T-helper 17 cell (primary cell): ENCODE measurements at regions not wholly inside any gene's neighbourhood (a gene's known extent, or its start where the extent isn't known, plus 50 kb on each side); places are given as distances from the start of the nearest gene placed in this dataset.

ENCODE experiments used
- ATAC-seq: fragments of 150-1000 bp; cut with Tn5 transposase; 2 replicates; pipeline ENCODE4 v1.10.0; 2021; ENCODE audit warnings: mild to moderate bottlenecking, moderate library complexity
- DNase-seq, 3 donors: peaks; one replicate each; pipeline versions ENCODE4 v3.0.0 to v3.0.0-alpha.2; 2020 to 2021
- H3K9me3 ChIP-seq: one replicate; pipeline ENCODE4 v1.7.0; 2013; ENCODE audit warnings: low read length, mild to moderate bottlenecking; ENCODE audit not compliant: control insufficient read depth, poor library complexity, severe bottlenecking
- H3K27ac Mint-ChIP-seq: one replicate; pipeline ENCODE4 v1.8.0; 2022; ENCODE audit warnings: mild to moderate bottlenecking, moderate library complexity, mixed read lengths
- H3K27me3 Mint-ChIP-seq: one replicate; pipeline ENCODE4 v1.8.0; 2022; ENCODE audit warnings: mixed read lengths
- H3K36me3 Mint-ChIP-seq: one replicate; pipeline ENCODE4 v1.8.0; 2022; ENCODE audit warnings: low read depth, mixed read lengths
- H3K4me1 Mint-ChIP-seq: one replicate; pipeline ENCODE4 v1.8.0; 2022; ENCODE audit warnings: mild to moderate bottlenecking, mixed read lengths
- H3K4me3 Mint-ChIP-seq: one replicate; pipeline ENCODE4 v1.8.0; 2022; ENCODE audit warnings: mild to moderate bottlenecking, moderate library complexity, mixed read lengths

GRCh38 chr5:1686016-1686802 is 113.4 kb downstream of the MRPL36 start:
- ATAC-seq (no peak), DNase-seq (no peak)
- Mint-ChIP-seq H3K4me1 (no peaks in the 10 kb centered on the region), H3K27me3 (peaks cover 37% of the 10 kb centered on the region), H3K27ac (no peak overlapping the region), H3K4me3 (no peak overlapping the region), H3K36me3 (no peaks in the 10 kb centered on the region)
- peaks cover 4% of the 10 kb centered on the region for H3K9me3 ChIP-seq

GRCh38 chr5:1685066-1685465 is 114.6 kb downstream of the MRPL36 start:
- peaks cover 4% of the 10 kb centered on the region for H3K9me3 ChIP-seq
- Mint-ChIP-seq H3K27me3 (peaks cover 42% of the 10 kb centered on the region), H3K36me3 (no peaks in the 10 kb centered on the region), H3K4me1 (no peaks in the 10 kb centered on the region), H3K4me3 (no peak overlapping the region), H3K27ac (no peak overlapping the region)
- no peak for DNase-seq
- no peak for ATAC-seq

DNA sequence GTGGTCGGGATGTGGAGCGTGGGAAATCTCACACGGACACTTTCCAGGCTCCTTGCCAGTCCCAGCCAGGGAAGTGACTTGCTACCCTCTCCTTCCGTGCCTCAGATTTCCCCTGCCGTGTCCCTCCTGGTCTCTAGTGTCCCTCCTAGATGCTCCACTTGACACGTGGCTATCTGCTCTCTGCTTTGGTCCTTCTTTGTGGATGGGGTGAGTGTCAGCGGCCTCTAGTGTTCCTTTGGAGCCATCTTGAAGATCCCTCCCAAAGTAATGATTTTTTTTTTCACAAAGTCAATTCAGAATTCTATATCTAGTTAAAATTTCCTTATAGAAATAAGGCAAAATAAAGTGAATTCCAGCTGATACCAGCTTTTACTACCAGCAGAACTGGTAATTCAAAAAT is 117.7 kb downstream of the MRPL36 start:
- H3K27ac Mint-ChIP-seq = no peak overlapping the region
- no peaks in the 10 kb centered on the region for H3K9me3 ChIP-seq
- no peaks in the 10 kb centered on the region for H3K4me1 Mint-ChIP-seq
- H3K27me3 Mint-ChIP-seq = peaks cover 50% of the 10 kb centered on the region
- H3K4me3 Mint-ChIP-seq = no peak overlapping the region
- H3K36me3 Mint-ChIP-seq = no peaks in the 10 kb centered on the region
- ATAC-seq (no peak), DNase-seq (no peak)

GRCh38 chr5:1673042-1673677 is 126.5 kb downstream of the MRPL36 start:
- H3K27ac Mint-ChIP-seq = no peak overlapping the region
- no peak overlapping the region for H3K4me3 Mint-ChIP-seq
- H3K27me3 Mint-ChIP-seq = peaks cover 69% of the 10 kb centered on the region
- ATAC-seq (no peak), DNase-seq (no peak)
- peaks cover 4% of the 10 kb centered on the region for H3K36me3 Mint-ChIP-seq
- peaks cover 2% of the 10 kb centered on the region for H3K4me1 Mint-ChIP-seq
- no peaks in the 10 kb centered on the region for H3K9me3 ChIP-seq

- Mint-ChIP-seq H3K27me3 (peaks cover 69% of the 10 kb centered on the region), H3K4me1 (peaks cover 2% of the 10 kb centered on the region), H3K4me3 (no peak overlapping the region), H3K27ac (no peak overlapping the region), H3K36me3 (peaks cover 4% of the 10 kb centered on the region)
- H3K9me3 ChIP-seq = no peaks in the 10 kb centered on the region
- no peak for ATAC-seq
- DNase-seq = no peak
Measured at GRCh38 chr5:1672396-1672795, 127.2 kb downstream of the MRPL36 start.

- peaks cover 69% of the 10 kb centered on the region for H3K27me3 Mint-ChIP-seq
- no peak overlapping the region for H3K4me3 Mint-ChIP-seq
- H3K4me1 Mint-ChIP-seq = peaks cover 5% of the 10 kb centered on the region
- no peak overlapping the region for H3K27ac Mint-ChIP-seq
- no peak for DNase-seq
- no peak for ATAC-seq
- H3K9me3 ChIP-seq = no peaks in the 10 kb centered on the region
- peaks cover 4% of the 10 kb centered on the region for H3K36me3 Mint-ChIP-seq
Measured at GRCh38 chr5:1671351-1671750, 128.3 kb downstream of the MRPL36 start.

DNA sequence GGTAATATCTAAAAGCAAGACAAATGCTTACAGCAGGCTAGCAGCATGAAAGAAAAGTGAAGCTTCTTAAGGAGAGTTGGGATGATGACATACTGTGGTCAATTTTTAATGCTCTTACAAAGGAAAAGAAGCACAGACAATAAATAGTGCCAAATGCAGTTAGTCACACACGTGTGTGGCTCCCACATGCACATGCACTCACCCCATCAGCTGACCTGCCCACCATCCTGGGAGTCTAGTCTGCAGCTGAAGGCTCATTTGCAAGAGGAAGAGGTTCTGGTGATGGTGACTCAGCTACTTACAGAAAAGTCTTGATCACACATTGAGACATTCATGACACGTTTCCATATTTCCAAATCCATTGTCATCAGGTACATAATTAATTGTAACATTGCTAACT is 129.3 kb downstream of the MRPL36 start:
- ATAC-seq = no peak
- no peaks in the 10 kb centered on the region for H3K9me3 ChIP-seq
- H3K27ac Mint-ChIP-seq = no peak overlapping the region
- H3K36me3 Mint-ChIP-seq = peaks cover 12% of the 10 kb centered on the region
- no peak for DNase-seq
- H3K4me3 Mint-ChIP-seq = no peak overlapping the region
- peaks cover 13% of the 10 kb centered on the region for H3K4me1 Mint-ChIP-seq
- peaks cover 76% of the 10 kb centered on the region for H3K27me3 Mint-ChIP-seq

GRCh38 chr5:1669276-1670155 is 130.1 kb downstream of the MRPL36 start:
- peaks cover 16% of the 10 kb centered on the region for H3K4me1 Mint-ChIP-seq
- H3K9me3 ChIP-seq = no peaks in the 10 kb centered on the region
- ATAC-seq (no peak), DNase-seq (no peak)
- peaks cover 76% of the 10 kb centered on the region for H3K27me3 Mint-ChIP-seq
- H3K27ac Mint-ChIP-seq = no peak overlapping the region
- H3K36me3 Mint-ChIP-seq = peaks cover 14% of the 10 kb centered on the region
- H3K4me3 Mint-ChIP-seq = no peak overlapping the region

GRCh38 chr5:1668141-1668721 is 131.4 kb downstream of the MRPL36 start:
- peak; percentile 16 for ATAC-seq
- no peak overlapping the region for H3K27ac Mint-ChIP-seq
- no peaks in the 10 kb centered on the region for H3K9me3 ChIP-seq
- H3K36me3 Mint-ChIP-seq = peaks cover 13% of the 10 kb centered on the region
- H3K27me3 Mint-ChIP-seq = peaks cover 73% of the 10 kb centered on the region
- no peak for DNase-seq
- peak overlapping the region; percentile 49 for H3K4me3 Mint-ChIP-seq
- H3K4me1 Mint-ChIP-seq = peaks cover 16% of the 10 kb centered on the region

GRCh38 chr5:1667648-1668140 is 131.9 kb downstream of the MRPL36 start:
- H3K36me3 Mint-ChIP-seq = peaks cover 17% of the 10 kb centered on the region
- no peaks in the 10 kb centered on the region for H3K9me3 ChIP-seq
- H3K4me1 Mint-ChIP-seq = peaks cover 19% of the 10 kb centered on the region
- H3K27me3 Mint-ChIP-seq = peaks cover 73% of the 10 kb centered on the region
- H3K27ac Mint-ChIP-seq = no peak overlapping the region
- peak overlapping the region; percentile 49 for H3K4me3 Mint-ChIP-seq
- ATAC-seq (no peak), DNase-seq (no peak)

- Mint-ChIP-seq H3K36me3 (peaks cover 19% of the 10 kb centered on the region), H3K4me1 (peaks cover 21% of the 10 kb centered on the region), H3K27me3 (peaks cover 73% of the 10 kb centered on the region), H3K4me3 (peak overlapping the region; percentile 76), H3K27ac (no peak overlapping the region)
- ATAC-seq (peak; percentile 69), DNase-seq (peak in 1 of 3 donors; percentile 46)
- no peaks in the 10 kb centered on the region for H3K9me3 ChIP-seq
Measured at GRCh38 chr5:1666812-1667588, 132.6 kb downstream of the MRPL36 start.

GRCh38 chr5:1666221-1666620 is 133.4 kb downstream of the MRPL36 start:
- H3K4me3 Mint-ChIP-seq = peak overlapping the region; percentile 76
- H3K9me3 ChIP-seq = no peaks in the 10 kb centered on the region
- ATAC-seq (no peak), DNase-seq (no peak)
- H3K27me3 Mint-ChIP-seq = peaks cover 75% of the 10 kb centered on the region
- peaks cover 21% of the 10 kb centered on the region for H3K4me1 Mint-ChIP-seq
- H3K36me3 Mint-ChIP-seq = peaks cover 19% of the 10 kb centered on the region
- H3K27ac Mint-ChIP-seq = no peak overlapping the region
